GM21423 (cell line): ENCODE measurements at regions not wholly inside any gene's neighbourhood (a gene's known extent, or its start where the extent isn't known, plus 50 kb on each side); places are given as distances from the start of the nearest gene placed in this dataset.

ENCODE experiments used
- ATAC-seq: cut with Tn5 transposase; IDR thresholded peaks from one replicate; pipeline ENCODE4 v1.9.1; 2021; ENCODE audit warnings: mild to moderate bottlenecking, moderate library complexity; ENCODE audit not compliant: unreplicated experiment

- ATAC-seq: no peak
Measured at GRCh38 chr2:150141226-150142001, 346.1 kb downstream of the RND3 start.

- no peak for ATAC-seq
Measured at GRCh38 chr2:150140777-150141176, 346.7 kb downstream of the RND3 start.

GRCh38 chr2:150138587-150138986 is 348.9 kb downstream of the RND3 start:
- ATAC-seq: no peak

GRCh38 chr2:150137338-150138069 is 350.0 kb downstream of the RND3 start:
- no peak for ATAC-seq

- ATAC-seq: no peak
Measured at GRCh38 chr2:150136893-150137292, 350.6 kb downstream of the RND3 start.

- no peak for ATAC-seq
Measured at GRCh38 chr2:150136401-150136800, 351.1 kb downstream of the RND3 start.

- no peak for ATAC-seq
Measured at GRCh38 chr2:150135223-150135883, 352.1 kb downstream of the RND3 start.

- ATAC-seq: no peak
Measured at GRCh38 chr2:150134223-150134857, 353.1 kb downstream of the RND3 start.

- peak; percentile 92 for ATAC-seq
Measured at GRCh38 chr2:150133623-150134022, 353.8 kb downstream of the RND3 start.

- no peak for ATAC-seq
Measured at GRCh38 chr2:150129921-150130575, 357.4 kb downstream of the RND3 start.

- ATAC-seq: no peak
Measured at GRCh38 chr2:150127995-150128394, 359.5 kb downstream of the RND3 start.

- no peak for ATAC-seq
Measured at GRCh38 chr2:150127346-150127990, 360.0 kb downstream of the RND3 start.

GRCh38 chr2:150126839-150127238 is 360.6 kb downstream of the RND3 start:
- ATAC-seq: no peak

- ATAC-seq: no peak
Measured at GRCh38 chr2:150126143-150126740, 361.2 kb downstream of the RND3 start.

- no peak for ATAC-seq
Measured at GRCh38 chr2:150125708-150126107, 361.8 kb downstream of the RND3 start.

- no peak for ATAC-seq
Measured at GRCh38 chr2:150125188-150125587, 362.3 kb downstream of the RND3 start.

GRCh38 chr2:150124739-150125138 is 362.7 kb downstream of the RND3 start:
- no peak for ATAC-seq

GRCh38 chr2:150122871-150123613 is 364.4 kb downstream of the RND3 start:
- no peak for ATAC-seq

- ATAC-seq: no peak
Measured at GRCh38 chr2:150122156-150122555, 365.3 kb downstream of the RND3 start.
